Mesothelial cell of epicardium (in vitro differentiated cells): ENCODE measurements at regions not wholly inside any gene's neighbourhood (a gene's known extent, or its start where the extent isn't known, plus 50 kb on each side); places are given as distances from the start of the nearest gene placed in this dataset.

Source experiments
- DNase-seq, 2 experiments: peaks; one replicate each; pipeline ENCODE4 v3.0.0; 2021; ENCODE audit warnings: low spot score in 2 of 2; ENCODE audit not compliant: unreplicated experiment in 2 of 2
- H3K27ac Mint-ChIP-seq: 2 replicates; pipeline ENCODE4 v1.8.0; 2021; ENCODE audit warnings: mixed read lengths
- H3K27me3 Mint-ChIP-seq: 2 replicates; pipeline ENCODE4 v1.8.0; 2021; ENCODE audit warnings: low read depth, mixed read lengths
- H3K36me3 Mint-ChIP-seq: 2 replicates; pipeline ENCODE4 v1.8.0; 2021; ENCODE audit warnings: mixed read lengths
- H3K4me1 Mint-ChIP-seq: 2 replicates; pipeline ENCODE4 v1.8.0; 2021; ENCODE audit warnings: mixed read lengths
- H3K4me3 Mint-ChIP-seq: 2 replicates; pipeline ENCODE4 v1.8.0; 2021; ENCODE audit warnings: mild to moderate bottlenecking, moderate library complexity, mixed read lengths
- H3K9me3 Mint-ChIP-seq: 2 replicates; pipeline ENCODE4 v1.8.0; 2021; ENCODE audit warnings: mixed read lengths
- CTCF ChIP-seq: fragments of 200-600 bp; sonication (generic); IDR thresholded peaks from one replicate; pipeline ENCODE4 v1.5.0; 2021; ENCODE audit warnings: antibody characterized with exemption; ENCODE audit not compliant: unreplicated experiment

GRCh38 chr1:217029281-217030157 is 306.3 kb upstream of the ESRRG start:
- Mint-ChIP-seq H3K27ac (peak overlapping the region; percentile 69), H3K36me3 (no peaks in the 10 kb centered on the region), H3K4me3 (no peak overlapping the region), H3K4me1 (peaks cover 13% of the 10 kb centered on the region), H3K27me3 (peaks cover 9% of the 10 kb centered on the region), H3K9me3 (no peaks in the 10 kb centered on the region)
- no peak for TF ChIP-seq CTCF
- DNase-seq = no peak

- peaks cover 19% of the 10 kb centered on the region for H3K27me3 Mint-ChIP-seq
- no peak overlapping the region for H3K4me3 Mint-ChIP-seq
- peaks cover 13% of the 10 kb centered on the region for H3K4me1 Mint-ChIP-seq
- H3K9me3 Mint-ChIP-seq = no peaks in the 10 kb centered on the region
- no peaks in the 10 kb centered on the region for H3K36me3 Mint-ChIP-seq
- H3K27ac Mint-ChIP-seq = no peak overlapping the region
- no peak for DNase-seq
- no peak for TF ChIP-seq CTCF
Measured at GRCh38 chr1:217027403-217028080, 304.3 kb upstream of the ESRRG start.

- DNase-seq = no peak
- Mint-ChIP-seq H3K27ac (no peak overlapping the region), H3K4me1 (peaks cover 13% of the 10 kb centered on the region), H3K27me3 (peaks cover 21% of the 10 kb centered on the region), H3K9me3 (no peaks in the 10 kb centered on the region), H3K4me3 (no peak overlapping the region), H3K36me3 (no peaks in the 10 kb centered on the region)
- no peak for TF ChIP-seq CTCF
Measured at GRCh38 chr1:217026531-217026930, 303.3 kb upstream of the ESRRG start.

GRCh38 chr1:217025381-217025780 is 302.2 kb upstream of the ESRRG start:
- no peak for DNase-seq
- Mint-ChIP-seq H3K9me3 (no peaks in the 10 kb centered on the region), H3K27me3 (peaks cover 31% of the 10 kb centered on the region), H3K4me3 (no peak overlapping the region), H3K27ac (no peak overlapping the region), H3K4me1 (peaks cover 13% of the 10 kb centered on the region), H3K36me3 (no peaks in the 10 kb centered on the region)
- TF ChIP-seq CTCF = no peak

GRCh38 chr1:217024911-217025310 is 301.7 kb upstream of the ESRRG start:
- peaks cover 10% of the 10 kb centered on the region for H3K4me1 Mint-ChIP-seq
- no peaks in the 10 kb centered on the region for H3K36me3 Mint-ChIP-seq
- peaks cover 36% of the 10 kb centered on the region for H3K27me3 Mint-ChIP-seq
- H3K4me3 Mint-ChIP-seq = no peak overlapping the region
- H3K9me3 Mint-ChIP-seq = no peaks in the 10 kb centered on the region
- no peak for DNase-seq
- no peak for TF ChIP-seq CTCF
- H3K27ac Mint-ChIP-seq = no peak overlapping the region
